HEK293 (cell line): ENCODE measurements at regions not wholly inside any gene's neighbourhood (a gene's known extent, or its start where the extent isn't known, plus 50 kb on each side); places are given as distances from the start of the nearest gene placed in this dataset.

Experiments
- CTCF ChIA-PET: fragments of 350-600 bp; formaldehyde crosslinking; extraction: SDS; loops from one replicate; lab custom pipeline; 2021; ENCODE audit warnings: antibody characterized with exemption; lab: Yijun Ruan, JAX
- POLR2A ChIA-PET: fragments of 300-600 bp; formaldehyde crosslinking; extraction: SDS; loops from one replicate; lab custom pipeline; 2020; ENCODE audit warnings: antibody characterized with exemption, inconsistent platforms; lab: Yijun Ruan, JAX
- H3K27ac ChIP-seq: fragments of 200-500 bp; sonication (Bioruptor generic); 2 replicates; pipeline ENCODE4 v1.5.1; 2014; ENCODE audit warnings: low read depth, low read length, control low read depth, inconsistent platforms; ENCODE audit errors: extremely low read depth
- H3K36me3 ChIP-seq, 2 experiments: fragments of 200-500 bp in 1 of 2; sonication (Bioruptor generic) in 1 of 2; 1 replicate in 1 of 2; 2 replicates in 1 of 2; pipeline ENCODE4 v1.5.1; 2014 to 2017; ENCODE audit warnings: inconsistent platforms in 2 of 2, low read length in 2 of 2; ENCODE audit not compliant: control insufficient read depth in 2 of 2, insufficient read depth in 1 of 2
- H3K4me1 ChIP-seq: fragments of 200-500 bp; sonication (Bioruptor generic); 2 replicates; pipeline ENCODE4 v1.5.1; 2014; ENCODE audit warnings: mild to moderate bottlenecking, low read length, inconsistent platforms; ENCODE audit not compliant: control insufficient read depth, insufficient read depth
- H3K4me3 ChIP-seq: 2 replicates; pipeline ENCODE4 v1.5.1; 2011; ENCODE audit warnings: low read depth, mild to moderate bottlenecking, control low read depth, low read length, moderate library complexity
- H3K9me3 ChIP-seq: fragments of 200-500 bp; sonication (Bioruptor generic); 2 replicates; pipeline ENCODE4 v1.5.1; 2014; ENCODE audit warnings: low read depth, low read length, inconsistent platforms; ENCODE audit not compliant: control insufficient read depth, insufficient read depth
- GFI1B ChIP-seq: fragments of 450-650 bp; formaldehyde crosslinking; IDR thresholded peaks from 2 replicates; pipeline ENCODE4 v1.5.1; 2016; ENCODE audit warnings: missing biosample characterization, missing genetic modification characterization
- GLIS2 ChIP-seq: fragments of 450-650 bp; formaldehyde crosslinking; IDR thresholded peaks from 2 replicates; pipeline ENCODE4 v1.5.1; 2016; ENCODE audit warnings: missing biosample characterization, missing genetic modification characterization
- IKZF3 ChIP-seq: fragments of 450-650 bp; IDR thresholded peaks from 2 replicates; pipeline ENCODE4 v1.5.0; 2018; ENCODE audit warnings: missing biosample characterization, mild to moderate bottlenecking, missing genetic modification characterization, moderate library complexity
- INSM2 ChIP-seq: fragments of 450-650 bp; formaldehyde crosslinking; IDR thresholded peaks from 2 replicates; pipeline ENCODE4 v1.5.1; 2016; ENCODE audit warnings: missing biosample characterization, missing genetic modification characterization
- PATZ1 ChIP-seq: fragments of 450-650 bp; formaldehyde crosslinking; IDR thresholded peaks from 2 replicates; pipeline ENCODE4 v1.5.1; 2016; ENCODE audit warnings: missing biosample characterization, missing genetic modification characterization
- TSHZ1 ChIP-seq: fragments of 450-650 bp; formaldehyde crosslinking; IDR thresholded peaks from 2 replicates; pipeline ENCODE4 v1.5.1; 2016; ENCODE audit warnings: missing biosample characterization, missing genetic modification characterization, borderline replicate concordance
- YY1 ChIP-seq: fragments of 450-650 bp; formaldehyde crosslinking; IDR thresholded peaks from 2 replicates; pipeline ENCODE4 v1.5.1; 2018; ENCODE audit warnings: missing biosample characterization, missing genetic modification characterization
- ZBTB1 ChIP-seq: fragments of 450-650 bp; formaldehyde crosslinking; IDR thresholded peaks from 2 replicates; pipeline ENCODE4 v1.5.1; 2016; ENCODE audit warnings: missing biosample characterization, missing genetic modification characterization
- ZNF223 ChIP-seq: fragments of 450-650 bp; formaldehyde crosslinking; IDR thresholded peaks from 2 replicates; pipeline ENCODE4 v1.5.1; 2016; ENCODE audit warnings: missing biosample characterization, missing genetic modification characterization
- ZNF433 ChIP-seq: fragments of 450-650 bp; formaldehyde crosslinking; IDR thresholded peaks from 2 replicates; pipeline ENCODE4 v1.5.1; 2016; ENCODE audit warnings: missing biosample characterization, missing genetic modification characterization, low read depth
- ZNF600 ChIP-seq: fragments of 450-650 bp; formaldehyde crosslinking; IDR thresholded peaks from 2 replicates; pipeline ENCODE4 v1.5.1; 2016; ENCODE audit warnings: missing biosample characterization, missing genetic modification characterization
- ZNF830 ChIP-seq: fragments of 450-650 bp; IDR thresholded peaks from 2 replicates; pipeline ENCODE4 v1.5.0; 2018; ENCODE audit warnings: missing biosample characterization, missing genetic modification characterization, low read depth, mild to moderate bottlenecking, moderate library complexity
- TF ChIP-seq, protein P1 (sequence below): fragments of 450-650 bp; formaldehyde crosslinking; IDR thresholded peaks from 2 replicates; pipeline ENCODE4 v1.5.1; 2017; ENCODE audit warnings: missing biosample characterization, missing genetic modification characterization

- CTCF ChIA-PET = no interaction called here
- POLR2A ChIA-PET = no interaction called here
- H3K36me3 ChIP-seq = peaks cover 17 to 94% of the 10 kb centered on the region in 2 experiments; a peak in 2 of 3 replicates
Observed at GRCh38 chr7:149595078-149595477, 97.5 kb upstream of the ZNF746 start.

DNA sequence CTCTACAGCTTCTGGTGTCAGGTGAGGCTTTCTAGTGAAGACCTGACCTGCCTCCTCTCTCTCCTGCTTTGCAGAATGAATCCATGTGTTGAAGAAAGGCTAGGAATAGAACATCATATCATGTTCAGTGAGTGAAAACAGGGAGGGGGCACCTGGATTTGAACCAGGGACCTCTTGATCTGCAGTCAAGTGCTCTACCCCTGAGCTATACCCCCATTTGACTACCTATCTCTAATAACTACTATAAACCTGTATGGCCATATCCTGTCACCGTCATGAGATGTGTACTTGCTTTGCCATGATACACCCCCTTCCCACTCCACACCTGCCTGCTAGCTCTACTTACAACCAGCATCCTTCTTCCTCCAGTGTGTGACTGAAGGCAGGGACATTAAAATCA, 91.3 kb upstream of the ZNF746 start:
- no peaks in the 10 kb centered on the region for H3K4me1 ChIP-seq
- H3K27ac ChIP-seq = no peak overlapping the region
- no peak overlapping the region for H3K4me3 ChIP-seq
- H3K36me3 ChIP-seq = peaks cover 9 to 94% of the 10 kb centered on the region in 2 experiments
- no peak for TF ChIP-seq PATZ1 (tag by site-specific recombination)
- TF ChIP-seq, protein P1, sequence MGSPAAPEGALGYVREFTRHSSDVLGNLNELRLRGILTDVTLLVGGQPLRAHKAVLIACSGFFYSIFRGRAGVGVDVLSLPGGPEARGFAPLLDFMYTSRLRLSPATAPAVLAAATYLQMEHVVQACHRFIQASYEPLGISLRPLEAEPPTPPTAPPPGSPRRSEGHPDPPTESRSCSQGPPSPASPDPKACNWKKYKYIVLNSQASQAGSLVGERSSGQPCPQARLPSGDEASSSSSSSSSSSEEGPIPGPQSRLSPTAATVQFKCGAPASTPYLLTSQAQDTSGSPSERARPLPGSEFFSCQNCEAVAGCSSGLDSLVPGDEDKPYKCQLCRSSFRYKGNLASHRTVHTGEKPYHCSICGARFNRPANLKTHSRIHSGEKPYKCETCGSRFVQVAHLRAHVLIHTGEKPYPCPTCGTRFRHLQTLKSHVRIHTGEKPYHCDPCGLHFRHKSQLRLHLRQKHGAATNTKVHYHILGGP = peak; percentile 14; the same call in 1 of the 2 replicates
- ChIA-PET POLR2A (no interaction called here), CTCF (interaction anchor here (0.7 kb wide), 1 partner anchor 20 kb away, joined by 5 read pairs; no protein-coding TSS in a partner anchor)
- H3K9me3 ChIP-seq = no peaks in the 10 kb centered on the region

More at GRCh38 chr7:149595078-149595477, 97.5 kb upstream of the ZNF746 start:
- Histone ChIP-seq H3K4me1 (no peaks in the 10 kb centered on the region), H3K27ac (no peak overlapping the region), H3K9me3 (no peaks in the 10 kb centered on the region), H3K4me3 (no peak overlapping the region)
- TF ChIP-seq GLIS2 (tag by site-specific recombination) (no peak), ZNF830 (tag by site-specific recombination) (no peak), IKZF3 (tag by site-specific recombination) (no peak), ZNF433 (tag by site-specific recombination) (no peak)

- H3K4me3 ChIP-seq = no peak overlapping the region
- ChIA-PET CTCF (interaction anchor here (0.5 to 1.8 kb wide), 2 partner anchors 15 to 277 kb away, joined by 3 to 4 read pairs; no protein-coding TSS in a partner anchor), POLR2A (interaction anchor here (0.6 to 0.7 kb wide), 2 partner anchors 37 to 52 kb away, joined by 3 to 4 read pairs; no protein-coding TSS in a partner anchor)
- no peaks in the 10 kb centered on the region for H3K4me1 ChIP-seq
- peaks cover 5 to 95% of the 10 kb centered on the region in 2 experiments for H3K36me3 ChIP-seq
- no peak for TF ChIP-seq ZNF600 (tag by site-specific recombination)
- no peak for TF ChIP-seq GFI1B (tag by site-specific recombination)
- TF ChIP-seq INSM2 = no peak
- TF ChIP-seq ZBTB1 = no peak
- no peak for TF ChIP-seq ZNF223 (tag by site-specific recombination)
- no peak for TF ChIP-seq YY1 (tag by site-specific recombination)
- TF ChIP-seq TSHZ1 (tag by site-specific recombination) = no peak
- H3K9me3 ChIP-seq = no peaks in the 10 kb centered on the region
- H3K27ac ChIP-seq = no peak overlapping the region
Observed at GRCh38 chr7:149586646-149587645, 89.3 kb upstream of the ZNF746 start.
